SK-N-SH treated with all-trans-retinoic acid at 6 μM for 48 hours (cell line): ENCODE measurements at regions not wholly inside any gene's neighbourhood (a gene's known extent, or its start where the extent isn't known, plus 50 kb on each side); places are given as distances from the start of the nearest gene placed in this dataset.

ENCODE experiments used
- BACH2 ChIP-seq: fragments of 250-450 bp; sonication (Bioruptor Pico); IDR thresholded peaks from 2 replicates; pipeline ENCODE4 v1.9.0; 2021; ENCODE audit warnings: mild to moderate bottlenecking, borderline replicate concordance
- TOX ChIP-seq: fragments of 250-450 bp; sonication (Bioruptor Pico); IDR thresholded peaks from 2 replicates; pipeline ENCODE4 v1.8.0; 2021; ENCODE audit warnings: mild to moderate bottlenecking, moderate library complexity, borderline replicate concordance
- TF ChIP-seq, protein P1 (sequence below): fragments of 250-450 bp; sonication (Bioruptor Pico); IDR thresholded peaks from 2 replicates; pipeline ENCODE4 v1.8.0; 2020; ENCODE audit warnings: mild to moderate bottlenecking, moderate library complexity, borderline replicate concordance

DNA sequence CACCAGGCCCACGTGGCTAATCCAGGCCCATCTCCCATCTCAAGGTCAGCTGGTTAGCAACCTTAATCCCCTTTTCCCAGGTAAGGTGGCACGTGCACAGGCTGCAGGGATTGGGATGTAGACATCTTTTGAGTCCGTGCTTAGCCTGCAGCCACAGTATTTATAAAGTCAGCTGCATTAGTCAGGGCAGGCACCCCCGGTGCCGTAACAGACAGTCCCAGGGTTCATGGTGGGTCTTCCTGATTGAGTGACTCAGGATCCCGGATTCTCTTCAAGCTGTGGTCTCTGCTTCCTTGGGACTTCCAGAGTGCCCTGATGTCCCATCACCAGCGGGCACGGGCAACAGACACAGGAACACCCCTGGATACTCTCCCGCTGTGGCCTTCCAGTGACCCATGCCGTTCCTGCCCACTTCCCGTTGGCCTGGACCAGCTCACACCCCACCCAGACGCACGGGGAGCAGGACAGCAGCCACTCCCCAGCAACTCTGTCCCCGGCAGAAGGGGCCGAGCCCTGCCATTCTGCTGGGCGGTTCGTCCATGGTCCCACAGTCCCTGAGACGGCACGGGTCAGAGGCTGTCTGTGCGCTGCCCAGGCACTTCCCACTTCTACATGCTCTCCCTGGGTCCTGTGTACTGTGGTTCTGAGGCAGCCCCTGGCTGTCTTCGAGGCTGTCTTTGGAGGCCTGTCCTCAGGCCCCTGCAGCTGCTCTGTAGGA is 248.6 kb upstream of the GSE1 start:
- TF ChIP-seq BACH2 (CRISPR knock-in tag): no peak
- TF ChIP-seq, protein P1, sequence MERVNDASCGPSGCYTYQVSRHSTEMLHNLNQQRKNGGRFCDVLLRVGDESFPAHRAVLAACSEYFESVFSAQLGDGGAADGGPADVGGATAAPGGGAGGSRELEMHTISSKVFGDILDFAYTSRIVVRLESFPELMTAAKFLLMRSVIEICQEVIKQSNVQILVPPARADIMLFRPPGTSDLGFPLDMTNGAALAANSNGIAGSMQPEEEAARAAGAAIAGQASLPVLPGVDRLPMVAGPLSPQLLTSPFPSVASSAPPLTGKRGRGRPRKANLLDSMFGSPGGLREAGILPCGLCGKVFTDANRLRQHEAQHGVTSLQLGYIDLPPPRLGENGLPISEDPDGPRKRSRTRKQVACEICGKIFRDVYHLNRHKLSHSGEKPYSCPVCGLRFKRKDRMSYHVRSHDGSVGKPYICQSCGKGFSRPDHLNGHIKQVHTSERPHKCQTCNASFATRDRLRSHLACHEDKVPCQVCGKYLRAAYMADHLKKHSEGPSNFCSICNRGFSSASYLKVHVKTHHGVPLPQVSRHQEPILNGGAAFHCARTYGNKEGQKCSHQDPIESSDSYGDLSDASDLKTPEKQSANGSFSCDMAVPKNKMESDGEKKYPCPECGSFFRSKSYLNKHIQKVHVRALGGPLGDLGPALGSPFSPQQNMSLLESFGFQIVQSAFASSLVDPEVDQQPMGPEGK (CRISPR knock-in tag): no peak
- no peak for TF ChIP-seq TOX (CRISPR knock-in tag)
